ENCODE measurements at regions not wholly inside any gene's neighbourhood (a gene's known extent, or its start where the extent isn't known, plus 50 kb on each side); places are given as distances from the start of the nearest gene placed in this dataset.

DNA sequence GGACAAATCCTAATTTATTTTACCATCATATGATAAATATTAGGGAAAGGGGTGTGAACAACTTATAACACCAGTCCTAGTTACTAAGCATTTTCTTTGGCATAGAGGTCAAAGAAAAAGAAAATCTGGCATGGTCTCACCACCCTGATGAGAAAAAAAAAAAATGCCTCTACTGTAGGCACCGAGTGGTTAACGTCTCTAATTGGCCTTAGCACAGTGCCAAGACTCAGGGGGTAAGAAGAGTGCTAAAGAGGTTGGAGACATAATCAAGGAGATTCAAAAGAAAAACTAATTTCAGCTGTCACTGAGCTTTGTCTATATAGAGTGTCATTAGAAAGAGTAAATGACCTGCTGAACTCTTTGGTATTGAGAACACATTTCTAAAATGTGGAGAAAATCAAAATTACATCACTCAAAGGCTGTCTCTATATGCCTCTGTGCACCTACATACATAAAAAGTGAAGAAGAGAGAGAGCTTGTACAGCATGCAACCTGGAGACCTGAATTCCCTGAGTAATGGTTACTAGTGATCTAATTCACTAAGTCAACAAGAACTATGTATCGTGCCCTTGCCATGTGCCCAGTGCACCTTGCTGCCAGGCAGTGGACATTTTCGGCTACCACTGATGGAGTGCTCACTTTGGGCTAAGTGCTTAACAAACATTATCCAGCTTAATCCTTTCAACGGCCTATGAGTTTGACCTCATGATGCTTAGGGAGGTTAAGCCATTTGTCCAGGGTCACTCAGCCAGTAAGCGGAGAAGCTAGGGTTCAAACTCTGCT lies 113.8 kb upstream of the G2E3 start:
- no peaks in the 10 kb centered on the region for H3K36me3 ChIP-seq (ENCODE audit: low read depth, low read length)
- H2AFZ ChIP-seq (ENCODE audit: low read length): no peak overlapping the region
- H3F3A ChIP-seq (ENCODE audit: low read length, unreplicated experiment): no peaks in the 10 kb centered on the region
- H3K9me2 ChIP-seq (replicated peaks; ENCODE audit: low read length): no peaks in the 10 kb centered on the region
- no peaks in the 10 kb centered on the region for H3K79me2 ChIP-seq (ENCODE audit: low read length)
- peak; percentile 15 for DNase-seq
- intact Hi-C loops (cut with micrococcal nuclease): loop anchor here (2.0 to 10.0 kb wide), 2 partner anchors 166 to 220 kb away; no protein-coding TSS in a partner anchor
- no peaks in the 10 kb centered on the region for H3K4me1 ChIP-seq (ENCODE audit: insufficient read depth, low read length)
- no peak overlapping the region for H3K4me2 ChIP-seq (ENCODE audit: low read length)
- H3K4me3 ChIP-seq (ENCODE audit: low read length): no peak overlapping the region
- ChIA-PET CTCF (interaction anchor here (1.2 kb wide), 1 partner anchor 175 kb away, joined by 3 read pairs; no protein-coding TSS in a partner anchor), POLR2A (ENCODE audit: unreplicated experiment) (no interaction called here)
- H3K27ac ChIP-seq (ENCODE audit: low read length): no peak overlapping the region
- H4K20me1 ChIP-seq (ENCODE audit: low read length): no peaks in the 10 kb centered on the region
- no peak overlapping the region for H3K9ac ChIP-seq (ENCODE audit: low read length)
- no peak for ATAC-seq
- peaks cover 38% of the 10 kb centered on the region for H3K27me3 ChIP-seq (ENCODE audit: low read length)
- no peaks in the 10 kb centered on the region for H3K9me3 ChIP-seq (ENCODE audit: low read length)
- TF ChIP-seq, protein P1, sequence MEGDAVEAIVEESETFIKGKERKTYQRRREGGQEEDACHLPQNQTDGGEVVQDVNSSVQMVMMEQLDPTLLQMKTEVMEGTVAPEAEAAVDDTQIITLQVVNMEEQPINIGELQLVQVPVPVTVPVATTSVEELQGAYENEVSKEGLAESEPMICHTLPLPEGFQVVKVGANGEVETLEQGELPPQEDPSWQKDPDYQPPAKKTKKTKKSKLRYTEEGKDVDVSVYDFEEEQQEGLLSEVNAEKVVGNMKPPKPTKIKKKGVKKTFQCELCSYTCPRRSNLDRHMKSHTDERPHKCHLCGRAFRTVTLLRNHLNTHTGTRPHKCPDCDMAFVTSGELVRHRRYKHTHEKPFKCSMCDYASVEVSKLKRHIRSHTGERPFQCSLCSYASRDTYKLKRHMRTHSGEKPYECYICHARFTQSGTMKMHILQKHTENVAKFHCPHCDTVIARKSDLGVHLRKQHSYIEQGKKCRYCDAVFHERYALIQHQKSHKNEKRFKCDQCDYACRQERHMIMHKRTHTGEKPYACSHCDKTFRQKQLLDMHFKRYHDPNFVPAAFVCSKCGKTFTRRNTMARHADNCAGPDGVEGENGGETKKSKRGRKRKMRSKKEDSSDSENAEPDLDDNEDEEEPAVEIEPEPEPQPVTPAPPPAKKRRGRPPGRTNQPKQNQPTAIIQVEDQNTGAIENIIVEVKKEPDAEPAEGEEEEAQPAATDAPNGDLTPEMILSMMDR (conservative IDR thresholded peaks at IDR 0.05; ENCODE audit: low read depth, low read length): no peak
- TF ChIP-seq EZH2phosphoT487 (IDR thresholded peaks at IDR 0.05; ENCODE audit: borderline replicate concordance, low read length) (no peak), EZH2 (IDR thresholded peaks at IDR 0.05; ENCODE audit: low read length, unreplicated experiment) (no peak)
- BruUV-seq (replicated peaks): no TSS peak

DNA sequence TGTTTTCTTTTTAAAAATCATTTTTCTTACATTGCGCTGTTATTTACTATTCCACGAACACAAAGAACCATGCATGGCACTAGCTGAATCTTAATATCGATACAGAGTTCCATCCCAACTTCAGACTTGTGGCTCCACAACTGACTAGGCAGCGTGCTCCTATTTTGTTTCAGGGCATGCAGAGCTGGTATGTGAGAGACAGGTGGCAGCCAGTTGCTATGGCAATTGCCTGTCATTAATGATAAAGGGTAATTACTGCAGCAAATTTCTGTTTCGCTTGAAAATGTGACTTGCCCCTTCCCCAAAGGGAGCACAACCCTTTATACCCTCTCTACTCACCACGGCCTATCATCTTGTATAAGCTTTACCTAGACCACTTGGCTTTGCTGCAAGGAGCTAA lies 113.1 kb upstream of the G2E3 start:
- H3F3A ChIP-seq (ENCODE audit: low read length, unreplicated experiment): no peaks in the 10 kb centered on the region
- TF ChIP-seq EZH2phosphoT487 (IDR thresholded peaks at IDR 0.05; ENCODE audit: borderline replicate concordance, low read length) (no peak), EZH2 (IDR thresholded peaks at IDR 0.05; ENCODE audit: low read length, unreplicated experiment) (no peak)
- TF ChIP-seq, protein P1 (conservative IDR thresholded peaks at IDR 0.05; ENCODE audit: low read depth, low read length): no peak
- no peak overlapping the region for H3K4me2 ChIP-seq (ENCODE audit: low read length)
- ATAC-seq (no peak), DNase-seq (no peak)
- no peak overlapping the region for H2AFZ ChIP-seq (ENCODE audit: low read length)
- no peak overlapping the region for H3K4me3 ChIP-seq (ENCODE audit: low read length)
- no peaks in the 10 kb centered on the region for H3K9me3 ChIP-seq (ENCODE audit: low read length)
- BruUV-seq (replicated peaks): no TSS peak
- no peaks in the 10 kb centered on the region for H3K4me1 ChIP-seq (ENCODE audit: insufficient read depth, low read length)
- H3K9ac ChIP-seq (ENCODE audit: low read length): no peak overlapping the region
- intact Hi-C loops (cut with micrococcal nuclease): loop anchor here (2.0 to 10.0 kb wide), 2 partner anchors 165 to 221 kb away; no protein-coding TSS in a partner anchor
- no peaks in the 10 kb centered on the region for H4K20me1 ChIP-seq (ENCODE audit: low read length)
- H3K79me2 ChIP-seq (ENCODE audit: low read length): no peaks in the 10 kb centered on the region
- H3K27me3 ChIP-seq (ENCODE audit: low read length): peaks cover 37% of the 10 kb centered on the region
- CTCF ChIA-PET: interaction anchor here (1.2 kb wide), 1 partner anchor 175 kb away, joined by 3 read pairs; no protein-coding TSS in a partner anchor
- H3K36me3 ChIP-seq (ENCODE audit: low read depth, low read length): no peaks in the 10 kb centered on the region
- H3K9me2 ChIP-seq (replicated peaks; ENCODE audit: low read length): no peaks in the 10 kb centered on the region
- no peak overlapping the region for H3K27ac ChIP-seq (ENCODE audit: low read length)
- POLR2A ChIA-PET (ENCODE audit: unreplicated experiment): no interaction called here
